ENCODE measurements at regions not wholly inside any gene's neighbourhood (a gene's known extent, or its start where the extent isn't known, plus 50 kb on each side); places are given as distances from the start of the nearest gene placed in this dataset.

DNA sequence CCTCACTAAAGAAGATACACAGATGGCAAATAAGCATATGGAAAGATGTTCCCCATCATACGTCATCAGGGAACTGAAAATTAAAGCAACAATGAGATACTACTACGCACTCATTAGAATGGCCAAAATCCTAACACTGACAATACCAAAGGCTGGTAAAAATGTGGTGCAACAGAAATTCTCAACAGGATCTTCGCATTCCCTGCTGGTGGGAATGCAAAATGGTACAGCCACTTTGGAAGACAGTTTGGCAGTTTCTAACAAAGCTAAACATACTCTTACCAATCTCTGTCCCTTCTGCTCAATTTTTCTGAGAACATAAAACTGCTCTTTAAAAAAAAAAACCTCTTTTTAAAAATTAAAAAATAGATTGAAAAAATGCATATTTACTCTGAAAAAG lies 300.2 kb downstream of the FBXW7 start:
- no peak for DNase-seq (ENCODE audit: low read depth in 2 of 2)

DNA sequence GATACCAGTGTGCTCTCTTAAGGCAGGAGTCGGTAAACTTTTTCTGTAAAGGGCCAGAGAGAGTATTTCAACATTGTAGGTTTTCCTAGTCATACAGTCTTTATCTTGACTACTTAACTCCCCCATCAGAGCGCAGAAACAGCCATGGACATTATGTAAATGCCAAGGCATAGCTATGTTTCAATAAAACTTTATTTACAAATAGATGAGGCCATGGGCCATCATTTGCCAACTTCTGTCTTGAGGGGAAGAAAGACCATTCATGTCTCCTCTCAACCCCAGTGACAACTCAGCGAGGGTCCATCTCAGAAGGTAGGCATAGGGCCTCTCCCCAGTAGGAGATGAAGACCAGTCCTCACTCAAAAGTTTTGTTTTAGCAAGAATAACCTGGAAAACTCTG lies 301.3 kb downstream of the FBXW7 start:
- DNase-seq (ENCODE audit: low read depth in 2 of 2): no peak

DNA sequence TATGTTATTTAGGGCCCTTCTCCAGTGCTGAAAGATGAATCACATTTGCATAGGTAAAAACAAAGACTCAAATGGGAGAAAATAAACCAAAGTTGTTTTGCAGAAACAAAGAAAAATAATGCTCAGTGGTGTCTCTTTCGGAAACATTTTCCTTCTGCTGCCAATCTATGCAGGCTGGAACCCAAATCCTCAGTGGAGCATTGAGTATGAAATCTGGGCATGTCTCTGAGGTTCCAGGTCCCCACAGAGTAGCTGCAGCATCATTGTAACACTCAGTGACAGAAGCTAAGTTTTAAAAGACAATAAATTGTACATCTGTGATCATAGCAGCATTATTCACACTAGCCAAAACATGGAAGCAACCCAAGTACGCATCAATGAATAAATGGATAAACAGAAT lies 303.6 kb downstream of the FBXW7 start:
- no peak for DNase-seq (ENCODE audit: low read depth in 2 of 2)

DNA sequence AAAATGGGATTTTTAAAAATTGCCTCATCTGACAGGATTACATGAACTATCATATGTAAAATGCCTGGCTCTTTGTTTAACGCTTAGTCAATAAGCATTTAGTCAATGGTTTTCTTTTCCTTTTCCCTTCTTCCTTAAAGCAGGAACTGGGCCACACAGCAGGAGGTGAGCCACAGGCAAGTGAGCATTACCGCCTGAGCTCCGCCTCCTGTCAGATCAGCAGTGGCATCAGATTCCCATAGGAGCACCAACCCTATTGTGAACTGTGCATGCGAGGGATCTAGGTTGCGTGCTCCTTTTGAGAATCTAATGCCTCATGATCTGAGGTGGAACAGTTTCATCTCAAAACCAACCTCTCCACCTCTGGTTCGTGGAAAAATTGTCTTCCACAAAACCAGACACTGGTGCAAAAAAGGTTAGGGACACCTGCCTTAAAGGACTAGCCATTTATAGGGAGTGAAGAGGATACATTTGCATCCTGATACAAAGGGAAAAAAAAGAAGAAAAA lies 306.1 kb downstream of the FBXW7 start:
- DNase-seq (ENCODE audit: low read depth in 2 of 2): no peak

DNA sequence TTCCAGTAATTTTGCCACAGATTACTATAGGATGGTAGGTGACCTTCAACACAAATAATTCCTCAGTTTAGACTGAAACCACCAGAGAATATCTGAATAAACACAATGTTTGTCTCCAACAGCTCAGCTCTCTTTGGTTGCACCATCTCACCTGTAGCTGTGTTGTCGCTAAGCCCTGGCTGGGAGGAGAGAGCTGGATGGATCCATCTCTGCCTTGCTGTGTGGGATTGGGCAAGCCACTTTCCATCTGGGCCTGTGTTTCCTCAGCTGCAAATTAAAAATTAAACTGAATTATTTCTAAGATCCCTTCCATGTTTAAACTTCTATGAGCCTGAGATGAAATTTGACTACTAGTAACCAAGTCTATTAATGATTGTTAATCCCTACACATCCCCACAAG lies 310.2 kb downstream of the FBXW7 start:
- DNase-seq (ENCODE audit: low read depth in 2 of 2): no peak

DNA sequence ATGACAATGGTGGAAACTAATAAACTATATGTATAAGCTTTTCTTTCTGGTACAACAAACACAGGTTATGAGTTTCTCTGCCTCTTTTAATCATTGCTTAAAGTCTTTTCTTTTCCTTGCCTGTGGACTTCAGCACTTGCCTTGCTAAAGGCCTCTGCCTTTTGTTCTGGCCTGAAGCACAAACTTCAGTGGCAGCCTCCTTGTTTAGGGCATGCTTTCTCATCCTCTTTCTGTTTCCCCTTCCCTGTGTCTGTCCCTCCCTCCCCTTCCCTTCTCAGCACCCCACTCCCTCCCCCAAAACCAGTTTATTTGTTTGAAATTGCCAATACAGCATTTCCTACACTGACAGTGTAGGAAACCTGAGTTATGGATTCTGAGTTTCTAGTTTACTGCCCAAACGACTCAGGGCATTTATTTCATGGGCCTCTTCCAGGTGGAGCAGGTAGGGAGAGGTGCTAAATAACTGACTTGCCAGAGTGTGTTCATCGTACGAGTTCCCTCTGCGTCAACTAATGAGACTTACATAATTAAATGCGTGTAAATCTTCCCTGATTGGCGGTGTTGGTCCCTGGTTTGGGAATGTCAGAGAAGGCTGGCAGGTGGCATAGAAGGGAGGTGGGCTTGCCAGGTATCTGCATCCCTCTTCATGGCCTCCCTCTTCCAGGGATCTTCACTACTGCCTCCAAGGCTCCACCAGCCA lies 311.0 kb downstream of the FBXW7 start:
- no peak for DNase-seq (ENCODE audit: low read depth in 2 of 2)

DNA sequence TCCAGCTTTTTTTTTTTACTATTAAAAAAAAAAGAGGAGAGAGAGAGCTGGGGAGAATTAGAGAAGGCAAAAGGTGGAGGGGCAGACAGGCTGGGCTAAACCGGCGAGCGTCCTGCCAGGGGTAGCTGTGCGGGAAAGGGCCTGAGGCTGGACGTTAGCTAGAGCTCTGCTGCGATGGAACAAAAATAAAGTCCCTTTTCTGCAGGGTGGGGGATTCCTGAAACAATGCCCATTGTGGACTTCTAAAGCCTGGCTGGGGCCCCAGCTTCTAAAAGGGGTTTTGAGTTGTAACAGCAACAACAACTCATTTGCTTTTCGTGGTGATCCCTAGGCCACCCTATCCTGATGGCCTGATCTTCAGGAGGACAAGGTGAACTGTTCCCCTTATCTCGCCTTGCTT lies 311.7 kb downstream of the FBXW7 start:
- DNase-seq (ENCODE audit: low read depth in 2 of 2): no peak

DNA sequence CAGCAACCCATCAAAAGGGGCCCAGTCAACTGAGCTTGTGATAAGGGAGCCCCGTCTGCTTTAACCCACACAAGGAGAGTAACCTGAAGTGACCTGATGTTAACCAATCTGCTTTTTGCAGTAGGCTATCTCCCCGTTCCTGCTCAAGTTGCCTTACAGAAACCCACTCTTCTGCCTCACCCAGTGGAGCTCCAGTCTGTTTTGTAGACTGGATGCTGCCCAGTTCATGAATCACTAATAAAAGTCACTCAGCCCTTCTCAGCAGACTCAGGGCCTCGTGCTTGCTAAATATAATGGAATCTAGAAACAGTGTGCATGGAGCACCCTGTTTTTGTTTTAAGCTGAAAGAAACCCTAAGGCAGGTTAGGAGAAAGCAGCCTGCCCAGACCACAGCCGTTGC lies 312.3 kb downstream of the FBXW7 start:
- DNase-seq (ENCODE audit: low read depth in 2 of 2): no peak

DNA sequence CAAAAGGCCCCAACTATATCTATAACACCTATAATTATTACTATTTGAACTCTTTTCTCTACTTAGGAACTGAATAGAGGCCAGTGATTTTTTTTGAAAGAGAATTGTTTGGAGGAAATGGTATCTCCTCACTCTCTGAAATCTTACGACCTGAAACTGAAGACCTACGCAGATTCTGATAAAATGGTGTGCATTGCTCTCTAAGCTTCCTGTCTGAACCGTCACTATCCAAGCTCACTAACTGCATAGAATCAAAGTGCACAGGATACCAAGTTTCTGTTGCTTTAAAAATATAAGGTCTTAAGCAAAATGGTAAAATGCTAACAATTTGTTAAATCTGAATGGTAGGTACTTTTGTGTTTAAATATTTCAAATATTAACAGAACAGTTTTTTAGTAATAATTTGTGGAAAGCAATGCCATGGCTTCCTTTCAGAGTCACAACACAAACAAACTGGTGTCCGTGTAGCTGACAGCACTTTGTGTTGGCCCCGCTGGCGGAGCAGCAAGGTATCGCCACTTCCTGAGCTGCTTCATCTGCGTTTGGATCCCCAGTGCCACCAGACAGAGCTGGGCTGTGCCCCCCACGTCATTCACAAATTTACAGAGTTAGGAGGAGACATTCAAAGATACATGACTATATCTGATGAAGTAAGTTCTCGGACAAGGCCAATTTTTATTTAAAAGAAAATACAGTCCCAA lies 313.9 kb downstream of the FBXW7 start:
- no peak for DNase-seq (ENCODE audit: low read depth in 2 of 2)

DNA sequence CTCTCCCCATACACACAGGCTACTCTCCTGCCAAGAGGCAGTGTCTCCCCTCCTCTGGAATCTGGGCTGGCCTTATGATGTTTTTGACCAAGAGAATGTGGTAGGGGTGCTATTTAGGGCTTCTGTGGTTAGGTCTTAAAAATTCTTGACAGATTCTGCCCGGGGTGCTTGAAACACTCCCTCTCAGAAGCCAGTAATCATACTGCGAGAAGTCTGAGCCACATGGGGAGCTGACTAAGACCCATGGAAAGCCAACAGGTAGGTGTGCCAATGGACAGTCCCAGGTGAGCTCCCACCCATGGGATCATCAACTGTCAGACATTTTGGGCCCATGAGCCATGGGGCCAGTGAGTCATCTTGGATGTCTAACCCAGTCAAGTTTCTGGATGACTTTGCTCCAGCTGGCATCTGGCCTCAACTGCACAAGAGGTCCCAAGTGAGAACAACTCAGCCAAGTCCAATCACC lies 315.7 kb downstream of the FBXW7 start:
- no peak for DNase-seq (ENCODE audit: low read depth in 2 of 2)

DNA sequence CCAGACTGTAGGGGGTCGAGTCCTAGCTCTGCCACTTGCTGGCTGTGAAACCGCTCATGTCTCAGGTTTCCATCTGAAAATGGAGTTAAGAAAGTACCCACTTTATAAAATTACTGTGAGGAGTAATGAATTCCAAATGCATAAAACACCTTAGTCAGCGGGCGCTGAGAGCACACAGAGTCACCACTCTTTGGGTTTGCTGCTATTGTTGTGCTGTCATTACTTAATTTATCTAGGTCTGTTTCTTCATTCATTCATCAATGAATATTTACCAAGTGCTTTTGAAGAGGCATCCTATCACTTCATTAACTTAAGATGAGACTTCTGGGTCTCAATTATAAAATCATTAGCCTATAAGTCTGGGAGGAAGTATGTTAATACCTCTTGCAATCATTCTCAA lies 317.3 kb downstream of the FBXW7 start:
- DNase-seq (ENCODE audit: low read depth in 2 of 2): no peak

DNA sequence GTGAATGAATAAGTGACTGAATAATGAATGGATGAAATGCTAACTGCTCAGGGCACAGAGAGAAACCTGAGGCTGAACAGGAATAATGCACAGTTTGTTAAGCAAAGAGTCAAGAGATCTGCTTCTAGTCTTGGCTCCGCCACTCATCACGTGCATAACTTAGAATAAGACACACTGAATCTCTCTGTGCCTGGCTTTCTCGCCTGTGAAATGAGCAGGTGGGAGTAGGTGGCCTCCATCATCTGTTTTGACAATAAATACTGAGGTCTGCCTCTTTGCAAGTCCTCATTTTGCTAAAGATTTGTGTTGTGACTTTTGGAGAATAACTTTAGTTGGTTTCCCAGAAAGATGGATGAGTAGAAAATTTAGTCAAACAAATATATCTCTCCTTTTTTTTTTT lies 318.0 kb downstream of the FBXW7 start:
- DNase-seq (ENCODE audit: low read depth in 2 of 2): no peak

DNA sequence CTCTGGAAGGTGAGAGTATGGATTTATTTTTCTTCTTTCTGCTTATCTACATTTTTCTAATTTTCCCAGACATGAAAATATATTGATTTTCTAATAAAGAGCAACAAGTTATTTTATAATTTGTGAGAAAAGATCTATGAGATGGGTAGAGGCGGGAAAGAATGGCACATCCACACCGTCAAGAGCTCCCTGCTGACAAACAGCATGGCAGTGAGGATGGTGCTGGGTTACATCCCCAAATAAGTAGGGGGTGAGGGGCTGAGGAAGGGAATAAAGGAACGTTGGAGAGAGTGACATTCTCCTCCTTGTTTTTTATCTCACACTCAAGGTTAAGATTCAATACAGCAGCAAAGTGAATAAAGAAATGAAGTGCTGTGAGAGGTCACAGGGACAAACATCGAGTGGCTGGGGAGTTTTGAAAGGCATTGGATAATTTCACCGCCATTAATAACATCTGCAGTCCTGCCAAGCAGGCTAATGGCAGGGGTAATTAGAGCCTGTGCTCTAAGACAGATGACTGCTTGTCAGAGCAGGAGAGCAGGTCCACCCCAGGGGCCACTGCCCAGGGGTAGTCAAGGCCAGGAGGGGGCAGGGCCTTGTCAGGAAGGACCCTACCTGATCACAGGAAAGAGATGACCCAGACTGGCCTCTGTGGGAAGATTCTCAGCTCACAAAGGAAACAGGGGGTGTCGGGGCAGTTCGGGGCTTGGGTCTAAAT lies 323.8 kb downstream of the FBXW7 start:
- DNase-seq (ENCODE audit: low read depth in 2 of 2): no peak

DNA sequence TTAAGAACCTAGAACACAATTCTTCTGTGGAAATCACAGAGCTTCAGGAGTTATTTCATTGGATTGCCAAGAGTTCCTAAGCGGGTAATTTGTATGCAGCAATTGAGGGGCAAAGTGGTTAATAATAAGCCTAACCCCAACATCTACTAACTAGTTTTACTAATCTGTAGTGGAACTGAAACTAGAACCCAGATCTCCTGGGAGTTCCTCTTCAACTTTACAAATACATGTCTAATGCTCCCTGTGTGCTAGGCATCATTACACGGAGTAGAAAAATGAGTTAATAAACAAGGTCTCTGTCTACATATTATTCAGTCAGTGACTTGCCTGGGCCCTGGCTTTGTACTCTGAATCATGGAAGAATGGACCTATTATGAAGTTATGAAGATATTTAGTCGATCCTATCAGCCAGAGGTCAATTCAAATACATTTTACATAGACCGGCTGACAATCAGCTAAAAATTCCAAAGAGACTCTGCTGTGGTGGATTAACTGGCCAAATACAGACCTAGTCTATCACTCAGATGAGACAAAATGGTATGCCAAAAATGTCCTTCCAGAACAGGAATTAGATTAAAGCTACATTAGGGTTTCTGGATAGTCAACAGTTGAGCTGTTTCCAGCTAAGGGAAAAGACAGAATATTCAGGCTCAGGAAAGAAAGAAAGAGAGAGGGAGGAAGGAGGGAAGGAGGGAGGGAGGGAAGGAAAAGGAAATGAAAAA lies 326.0 kb downstream of the FBXW7 start:
- DNase-seq (ENCODE audit: low read depth in 2 of 2): no peak

DNA sequence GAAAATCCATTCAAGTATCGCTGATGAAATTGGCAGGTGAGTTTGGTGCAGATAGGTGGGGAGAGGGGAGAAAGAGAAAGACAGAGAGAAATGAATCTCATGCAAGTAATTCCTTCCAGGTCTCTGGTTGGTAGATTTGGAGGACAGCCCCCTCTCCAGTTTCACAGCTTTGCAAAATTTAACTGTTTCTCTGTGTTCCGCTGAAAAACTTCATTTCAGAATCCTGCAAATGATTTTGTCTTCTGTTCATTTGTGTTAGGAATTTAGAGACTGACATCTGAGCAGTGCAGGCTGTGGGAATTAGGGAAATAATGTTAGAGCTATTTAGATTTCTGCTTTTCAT lies 328.5 kb downstream of the FBXW7 start:
- no peak for DNase-seq (ENCODE audit: low read depth in 2 of 2)

DNA sequence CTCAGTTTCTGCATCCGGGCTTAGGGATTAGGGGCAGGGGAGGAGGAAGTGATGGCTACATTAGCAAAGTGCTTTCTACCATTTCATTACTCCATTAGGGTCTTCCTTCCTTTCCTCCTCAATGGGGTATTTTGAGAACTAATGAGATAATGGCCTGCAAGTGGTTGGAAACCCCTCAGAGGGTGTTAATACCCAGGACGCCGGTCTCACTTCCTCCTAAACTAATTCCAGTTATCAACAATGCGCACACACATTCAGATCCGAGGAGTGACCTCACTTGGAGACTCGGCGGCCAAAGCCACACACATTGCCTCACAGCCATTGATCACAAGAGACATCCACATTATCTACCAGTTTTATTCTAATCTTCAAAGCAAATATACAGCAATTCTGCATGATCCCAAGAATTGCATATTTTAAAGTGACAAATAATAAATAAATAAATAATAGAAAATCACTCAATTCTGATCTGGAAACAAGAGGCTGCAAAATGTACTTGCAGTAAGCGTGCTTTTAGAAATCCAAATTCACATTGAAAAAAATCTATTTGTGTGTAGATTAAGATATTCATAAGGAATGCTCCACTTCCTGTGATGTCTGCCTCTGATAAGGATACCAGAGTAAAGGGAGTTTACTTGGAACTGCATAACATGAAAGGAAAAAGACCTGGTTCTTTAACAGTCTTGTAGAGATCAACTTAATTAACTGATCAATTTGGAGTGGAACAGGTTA lies 329.1 kb downstream of the FBXW7 start:
- DNase-seq (ENCODE audit: low read depth in 2 of 2): no peak

DNA sequence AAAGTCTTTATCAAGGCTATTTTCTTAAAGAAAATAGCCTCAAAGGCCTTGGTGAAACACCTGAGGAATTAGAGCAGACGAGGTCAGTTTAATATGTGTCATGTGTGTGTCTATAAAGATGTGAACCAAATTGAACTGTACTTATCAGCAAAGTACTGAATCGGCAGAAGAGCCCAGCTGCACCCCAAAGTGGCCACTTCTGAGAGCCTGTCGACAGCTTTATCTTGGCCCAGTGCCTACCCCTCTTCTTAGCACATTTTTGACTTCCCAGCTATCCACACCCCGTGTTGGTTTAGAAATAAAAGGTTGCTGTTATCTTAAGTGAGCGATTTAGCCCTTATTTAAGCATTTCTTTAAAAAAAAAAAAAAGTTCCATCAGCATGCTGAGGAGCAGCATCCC lies 329.7 kb downstream of the FBXW7 start:
- DNase-seq (ENCODE audit: low read depth in 2 of 2): no peak

DNA sequence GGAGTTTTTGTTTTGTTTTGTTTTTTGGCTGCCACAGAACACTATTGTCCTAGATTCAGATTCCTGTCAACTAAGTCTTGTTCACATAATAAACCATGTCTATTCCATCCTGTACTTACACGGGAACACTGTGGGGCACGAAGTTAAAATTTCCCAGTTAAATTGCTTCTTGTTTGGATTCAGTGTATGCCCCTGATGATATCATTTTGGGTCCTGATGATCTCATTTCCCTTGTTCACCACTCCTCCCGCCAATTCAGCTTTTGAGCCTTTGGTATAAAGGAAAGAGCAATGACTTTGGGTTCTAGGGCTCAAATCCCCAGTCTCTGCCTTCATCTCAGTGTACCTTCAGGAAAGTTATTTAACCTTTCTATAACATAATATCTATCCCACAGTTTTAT lies 333.5 kb downstream of the FBXW7 start:
- DNase-seq (ENCODE audit: low read depth in 2 of 2): no peak

DNA sequence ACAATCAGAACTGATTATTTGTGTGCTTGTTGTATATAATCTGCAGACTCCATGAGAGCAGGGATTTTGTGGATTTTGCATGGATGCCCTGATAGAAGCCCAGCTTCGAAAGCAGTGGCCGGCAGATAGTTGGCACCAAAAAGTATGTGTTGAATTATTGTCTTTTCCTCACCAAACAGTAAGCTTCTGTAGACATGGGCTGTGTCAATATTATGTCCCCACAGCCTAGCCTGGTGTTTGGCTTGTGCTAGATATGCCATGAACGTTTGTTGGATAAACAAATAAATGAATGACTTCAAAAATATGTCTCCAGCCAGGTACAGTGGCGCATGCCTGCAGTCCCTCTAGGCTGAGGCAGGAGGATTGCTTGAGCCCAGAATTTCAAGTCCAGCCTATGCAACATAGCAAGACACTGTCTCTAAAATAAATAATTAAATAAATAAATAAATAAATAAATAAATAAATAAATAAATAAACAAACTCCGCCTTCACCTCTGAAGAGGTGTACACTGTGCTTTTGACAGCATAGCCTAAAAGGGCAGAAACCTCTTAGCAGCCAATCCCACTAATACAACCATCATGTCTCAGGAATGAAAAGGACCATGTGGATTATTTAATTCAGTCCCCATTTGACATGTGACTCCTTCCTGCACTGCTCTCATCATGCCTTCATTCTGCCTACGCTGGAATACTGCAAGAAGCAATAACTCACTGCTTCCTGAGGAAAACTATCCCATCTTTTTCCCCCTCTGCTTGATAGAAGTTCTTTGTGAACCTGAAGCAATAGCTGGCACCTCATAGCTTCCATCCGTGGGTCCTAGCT lies 335.2 kb downstream of the FBXW7 start:
- DNase-seq (ENCODE audit: low read depth in 2 of 2): no peak

DNA sequence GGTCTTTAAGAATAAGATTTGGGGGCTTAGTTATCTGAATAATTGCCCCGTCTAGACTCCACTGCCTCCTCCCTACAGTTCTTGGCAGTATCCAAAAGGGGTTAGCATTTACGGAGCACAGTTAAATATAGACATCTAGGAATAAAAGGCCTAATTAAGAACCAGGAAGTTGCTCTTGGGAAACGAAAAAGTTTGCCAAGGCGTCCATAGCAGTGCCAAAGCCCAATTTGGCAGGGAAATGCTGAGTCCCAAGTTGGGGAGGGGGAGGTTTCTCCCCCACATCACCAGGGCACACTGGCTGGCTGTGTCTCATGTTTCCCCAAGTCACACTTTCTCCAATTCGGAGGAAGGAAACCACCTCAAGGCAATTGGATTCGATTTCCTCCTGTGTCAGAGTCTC lies 338.7 kb downstream of the FBXW7 start:
- DNase-seq (ENCODE audit: low read depth in 2 of 2): no peak

DNA sequence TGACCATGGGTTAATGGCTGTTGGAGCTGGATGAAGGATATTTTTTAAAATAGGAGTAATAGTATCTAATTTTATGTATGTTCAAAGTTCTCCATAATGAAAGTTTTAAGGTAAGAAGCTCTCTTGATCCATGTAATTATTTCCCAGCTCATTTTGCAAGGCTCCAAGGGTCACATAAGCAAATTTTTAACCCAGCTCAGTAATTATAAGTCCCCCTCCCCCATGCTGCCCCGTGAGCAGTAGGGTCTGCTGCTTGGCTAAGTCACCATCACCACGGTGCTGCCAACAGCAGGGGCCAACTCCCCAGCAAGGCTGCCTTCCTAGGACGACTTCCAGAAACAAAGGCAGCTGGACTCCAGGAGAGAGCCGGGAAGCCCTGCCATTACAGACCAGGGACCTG lies 340.0 kb downstream of the FBXW7 start:
- DNase-seq (ENCODE audit: low read depth in 2 of 2): no peak
